Neural progenitor cell (in vitro differentiated cells): ENCODE measurements at regions not wholly inside any gene's neighbourhood (a gene's known extent, or its start where the extent isn't known, plus 50 kb on each side); places are given as distances from the start of the nearest gene placed in this dataset.
"Not testable (repeated sequence)": the region's sequence is repeated elsewhere in the genome, so short reads cannot be mapped to it uniquely, and the experiment has no call there.

Experiments
- EZH2 ChIP-seq: fragments of 200-600 bp; sonication (generic); IDR thresholded peaks from 2 replicates; pipeline ENCODE4 v1.6.1; 2017; ENCODE audit warnings: antibody characterized with exemption, mild to moderate bottlenecking, moderate library complexity
- EZH2phosphoT487 ChIP-seq: fragments of 200-600 bp; sonication (generic); IDR thresholded peaks from 2 replicates; pipeline ENCODE4 v1.6.1; 2017; ENCODE audit warnings: antibody characterized with exemption
- TF ChIP-seq, protein P1 (sequence below): fragments of 200-600 bp; sonication (generic); IDR thresholded peaks from 2 replicates; pipeline ENCODE4 v1.5.1; 2017; ENCODE audit warnings: antibody characterized with exemption, mild to moderate bottlenecking

DNA sequence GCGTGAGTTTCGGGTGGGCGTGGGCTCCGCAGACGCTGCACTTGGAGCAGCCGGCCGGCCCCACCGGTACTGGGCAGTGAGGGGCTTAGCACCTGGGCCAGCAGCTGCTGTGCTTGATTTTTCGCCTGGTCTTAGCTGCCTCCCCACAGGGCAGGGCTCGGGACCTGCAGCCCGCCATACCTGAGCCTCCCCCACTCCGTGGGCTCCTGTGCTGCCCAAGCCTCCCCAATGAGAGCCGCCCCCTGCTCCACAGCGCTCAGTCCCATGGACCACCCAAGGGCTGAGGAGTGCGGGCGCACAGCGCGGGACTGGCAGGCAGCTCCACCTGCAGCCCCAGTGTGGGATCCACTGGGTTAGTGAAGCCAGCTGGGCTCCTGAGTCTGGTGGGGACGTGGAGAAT is 546.7 kb upstream of the ROBO1 start:
- TF ChIP-seq, protein P1, sequence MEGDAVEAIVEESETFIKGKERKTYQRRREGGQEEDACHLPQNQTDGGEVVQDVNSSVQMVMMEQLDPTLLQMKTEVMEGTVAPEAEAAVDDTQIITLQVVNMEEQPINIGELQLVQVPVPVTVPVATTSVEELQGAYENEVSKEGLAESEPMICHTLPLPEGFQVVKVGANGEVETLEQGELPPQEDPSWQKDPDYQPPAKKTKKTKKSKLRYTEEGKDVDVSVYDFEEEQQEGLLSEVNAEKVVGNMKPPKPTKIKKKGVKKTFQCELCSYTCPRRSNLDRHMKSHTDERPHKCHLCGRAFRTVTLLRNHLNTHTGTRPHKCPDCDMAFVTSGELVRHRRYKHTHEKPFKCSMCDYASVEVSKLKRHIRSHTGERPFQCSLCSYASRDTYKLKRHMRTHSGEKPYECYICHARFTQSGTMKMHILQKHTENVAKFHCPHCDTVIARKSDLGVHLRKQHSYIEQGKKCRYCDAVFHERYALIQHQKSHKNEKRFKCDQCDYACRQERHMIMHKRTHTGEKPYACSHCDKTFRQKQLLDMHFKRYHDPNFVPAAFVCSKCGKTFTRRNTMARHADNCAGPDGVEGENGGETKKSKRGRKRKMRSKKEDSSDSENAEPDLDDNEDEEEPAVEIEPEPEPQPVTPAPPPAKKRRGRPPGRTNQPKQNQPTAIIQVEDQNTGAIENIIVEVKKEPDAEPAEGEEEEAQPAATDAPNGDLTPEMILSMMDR, result not testable (repeated sequence)
- TF ChIP-seq EZH2, EZH2phosphoT487: not testable (repeated sequence)
